ENCODE measurements at regions not wholly inside any gene's neighbourhood (a gene's known extent, or its start where the extent isn't known, plus 50 kb on each side); places are given as distances from the start of the nearest gene placed in this dataset. TPM values are rescaled to one million over a fixed set of nuclear protein-coding genes. Genes with fewer than 3 reads are reported as not detected.
A peak's percentile ranks its signal among the peaks of the same experiment; 100 is the strongest.

GRCh38 chr18:44599412-44599811 lies 81.3 kb upstream of the SETBP1 start:
- no peak for DNase-seq

- peak; percentile 25 for DNase-seq
Observed at GRCh38 chr18:44601447-44601846, 79.2 kb upstream of the SETBP1 start.

- peak; percentile 0 for DNase-seq
Observed at GRCh38 chr18:44602380-44602779, 78.3 kb upstream of the SETBP1 start.

- DNase-seq: no peak
Observed at GRCh38 chr18:44602845-44603244, 77.8 kb upstream of the SETBP1 start.

GRCh38 chr18:44609181-44609941 lies 71.3 kb upstream of the SETBP1 start:
- DNase-seq: no peak

GRCh38 chr18:44620812-44621211 lies 59.9 kb upstream of the SETBP1 start:
- no peak for DNase-seq

GRCh38 chr18:44624052-44624451 lies 56.6 kb upstream of the SETBP1 start:
- no peak for DNase-seq

GRCh38 chr18:44625386-44625785 lies 55.3 kb upstream of the SETBP1 start:
- DNase-seq: no peak

- DNase-seq: no peak
Observed at GRCh38 chr18:44626236-44626635, 54.5 kb upstream of the SETBP1 start.

GRCh38 chr18:44626807-44627206 lies 53.9 kb upstream of the SETBP1 start:
- no peak for DNase-seq

GRCh38 chr18:44627280-44627679 lies 53.4 kb upstream of the SETBP1 start:
- no peak for DNase-seq

GRCh38 chr18:44629406-44629805 lies 51.3 kb upstream of the SETBP1 start:
- DNase-seq: no peak

- no peak for DNase-seq
Observed at GRCh38 chr18:44630118-44630517, 50.6 kb upstream of the SETBP1 start.

Small RNAs in the stretch of these regions (small RNA-seq; reads per million reads assigned to genes)
- gene RNA5SP455 (ENCODE audit: low replicate concordance): not detected

Data from skin of body (tissue), 2 donors.